ENCODE measurements at regions not wholly inside any gene's neighbourhood (a gene's known extent, or its start where the extent isn't known, plus 50 kb on each side); places are given as distances from the start of the nearest gene placed in this dataset.
"Not testable (repeated sequence)": the region's sequence is repeated elsewhere in the genome, so short reads cannot be mapped to it uniquely, and the experiment has no call there.

GRCh38 chr1:219074084-219074728, 99.5 kb upstream of the LYPLAL1 start:
- ChIA-PET CTCF (no interaction called here), POLR2A (no interaction called here)
- TF ChIP-seq CTCF (IDR thresholded peaks at IDR 0.05), result no peak
- peaks cover 1% of the 10 kb centered on the region for H3K27me3 Mint-ChIP-seq
- ATAC-seq (no peak), DNase-seq (no peak)
- intact Hi-C loops (cut with micrococcal nuclease), result no loop called here
- H3K36me3 Mint-ChIP-seq (ENCODE audit: low read depth), result no peaks in the 10 kb centered on the region
- peaks cover 2% of the 10 kb centered on the region for H3K9me3 Mint-ChIP-seq
- H3K27ac Mint-ChIP-seq, result no peak overlapping the region
- H3K4me1 Mint-ChIP-seq (ENCODE audit: low read depth), result no peaks in the 10 kb centered on the region
- H3K4me3 Mint-ChIP-seq, result no peak overlapping the region

- TF ChIP-seq CTCF (IDR thresholded peaks at IDR 0.05), result no peak
- POLR2A ChIA-PET, result no interaction called here
- Mint-ChIP-seq H3K36me3 (ENCODE audit: low read depth) (no peaks in the 10 kb centered on the region), H3K4me3 (no peak overlapping the region), H3K4me1 (ENCODE audit: low read depth) (no peaks in the 10 kb centered on the region), H3K27ac (no peak overlapping the region), H3K27me3 (peaks cover 1% of the 10 kb centered on the region), H3K9me3 (peaks cover 2% of the 10 kb centered on the region)
- intact Hi-C loops (cut with micrococcal nuclease), result no loop called here
- CTCF ChIA-PET, result no interaction called here
- ATAC-seq (no peak), DNase-seq (no peak)
Measured at GRCh38 chr1:219075121-219075879, 98.4 kb upstream of the LYPLAL1 start.

GRCh38 chr1:219076326-219076937, 97.2 kb upstream of the LYPLAL1 start:
- Mint-ChIP-seq H3K27me3 (no peaks in the 10 kb centered on the region), H3K4me3 (no peak overlapping the region), H3K4me1 (ENCODE audit: low read depth) (no peaks in the 10 kb centered on the region), H3K9me3 (no peaks in the 10 kb centered on the region), H3K27ac (no peak overlapping the region), H3K36me3 (ENCODE audit: low read depth) (no peaks in the 10 kb centered on the region)
- intact Hi-C loops (cut with micrococcal nuclease), result no loop called here
- no peak for TF ChIP-seq CTCF (IDR thresholded peaks at IDR 0.05)
- CTCF ChIA-PET, result no interaction called here
- POLR2A ChIA-PET, result no interaction called here
- no peak for ATAC-seq
- DNase-seq, result no peak

- POLR2A ChIA-PET; DNase-seq; H3K4me1 Mint-ChIP-seq (ENCODE audit: low read depth); intact Hi-C loops (cut with micrococcal nuclease); H3K4me3 Mint-ChIP-seq; H3K9me3 Mint-ChIP-seq; H3K27me3 Mint-ChIP-seq; ATAC-seq; H3K36me3 Mint-ChIP-seq (ENCODE audit: low read depth); H3K27ac Mint-ChIP-seq: not testable (repeated sequence)
- CTCF ChIA-PET, result interaction anchor here (0.6 to 0.7 kb wide), 2 partner anchors 339 to 861 kb away, joined by 3 to 5 read pairs; no protein-coding TSS in a partner anchor
Measured at GRCh38 chr1:219077767-219078166, 95.9 kb upstream of the LYPLAL1 start.

GRCh38 chr1:219081943-219082925, 91.4 kb upstream of the LYPLAL1 start:
- Mint-ChIP-seq H3K36me3 (ENCODE audit: low read depth) (no peaks in the 10 kb centered on the region), H3K27ac (no peak overlapping the region), H3K9me3 (no peaks in the 10 kb centered on the region), H3K4me1 (ENCODE audit: low read depth) (no peaks in the 10 kb centered on the region), H3K4me3 (no peak overlapping the region), H3K27me3 (no peaks in the 10 kb centered on the region)
- intact Hi-C loops (cut with micrococcal nuclease), result no loop called here
- POLR2A ChIA-PET, result no interaction called here
- no peak for TF ChIP-seq CTCF (IDR thresholded peaks at IDR 0.05)
- CTCF ChIA-PET, result no interaction called here
- DNase-seq (no peak), ATAC-seq (no peak)

Data from activated CD8-positive, alpha-beta T cell treated with anti-CD3 and anti-CD28 coated beads for 36 hours (primary cell).